ENCODE measurements at regions not wholly inside any gene's neighbourhood (a gene's known extent, or its start where the extent isn't known, plus 50 kb on each side); places are given as distances from the start of the nearest gene placed in this dataset.

- no peak overlapping the region for H3K4me3 ChIP-seq (ENCODE audit: low read length)
- ChIA-PET CTCF (interaction anchor here (0.6 kb wide), 1 partner anchor 290 kb away, joined by 3 read pairs; no protein-coding TSS in a partner anchor), POLR2A (no interaction called here)
- no peaks in the 10 kb centered on the region for H3K36me3 ChIP-seq (ENCODE audit: insufficient read depth, low read length)
- H3K4me1 ChIP-seq (ENCODE audit: insufficient read depth, low read length): no peaks in the 10 kb centered on the region
- no peaks in the 10 kb centered on the region for H3K27me3 ChIP-seq (ENCODE audit: control insufficient read depth in 1 of 2, insufficient read depth in 2 of 2, low read length in 2 of 2)
- intact Hi-C loops (cut with DNase I, micrococcal nuclease): no loop called here
- no peak overlapping the region for H3K27ac Mint-ChIP-seq
- ATAC-seq (ENCODE audit: poor library complexity) (no peak), DNase-seq (no peak)
- no peaks in the 10 kb centered on the region for H3K4me1 Mint-ChIP-seq (ENCODE audit: low read depth)
- peaks cover 2% of the 10 kb centered on the region for H3K9me3 Mint-ChIP-seq
- no peaks in the 10 kb centered on the region for H3K36me3 Mint-ChIP-seq (ENCODE audit: low read depth)
- no peaks in the 10 kb centered on the region for H3K27me3 Mint-ChIP-seq
- TF ChIP-seq CTCF (IDR thresholded peaks at IDR 0.05): no peak
- H3K9me3 ChIP-seq (ENCODE audit: control insufficient read depth in 1 of 2, insufficient read depth in 1 of 2, low read length in 2 of 2): peaks cover 0 to 4% of the 10 kb centered on the region in 2 experiments
- no peak overlapping the region for H3K27ac ChIP-seq (ENCODE audit: low read depth in 1 of 2, low read length in 2 of 2)
- no peak overlapping the region for H3K4me3 Mint-ChIP-seq
These were observed 210.6 kb upstream of the SOX4 start for GRCh38 chr6:21382821-21383449.

GRCh38 chr6:21383450-21384085 is 210.0 kb upstream of the SOX4 start:
- H3K27me3 Mint-ChIP-seq: no peaks in the 10 kb centered on the region
- H3K9me3 Mint-ChIP-seq: peaks cover 2% of the 10 kb centered on the region
- H3K27me3 ChIP-seq (ENCODE audit: control insufficient read depth in 1 of 2, insufficient read depth in 2 of 2, low read length in 2 of 2): no peaks in the 10 kb centered on the region
- H3K4me3 ChIP-seq (ENCODE audit: low read length): no peak overlapping the region
- no peaks in the 10 kb centered on the region for H3K36me3 ChIP-seq (ENCODE audit: insufficient read depth, low read length)
- intact Hi-C loops (cut with DNase I, micrococcal nuclease): no loop called here
- no peaks in the 10 kb centered on the region for H3K4me1 Mint-ChIP-seq (ENCODE audit: low read depth)
- ATAC-seq (ENCODE audit: poor library complexity): no peak
- no peak overlapping the region for H3K4me3 Mint-ChIP-seq
- no peak for TF ChIP-seq CTCF (IDR thresholded peaks at IDR 0.05)
- no peaks in the 10 kb centered on the region for H3K36me3 Mint-ChIP-seq (ENCODE audit: low read depth)
- no peak overlapping the region for H3K27ac Mint-ChIP-seq
- ChIA-PET CTCF (interaction anchor here (0.6 kb wide), 1 partner anchor 289 kb away, joined by 3 read pairs; no protein-coding TSS in a partner anchor), POLR2A (no interaction called here)
- no peak overlapping the region for H3K27ac ChIP-seq (ENCODE audit: low read depth in 1 of 2, low read length in 2 of 2)
- peaks cover 0 to 4% of the 10 kb centered on the region in 2 experiments for H3K9me3 ChIP-seq (ENCODE audit: control insufficient read depth in 1 of 2, insufficient read depth in 1 of 2, low read length in 2 of 2)
- no peaks in the 10 kb centered on the region for H3K4me1 ChIP-seq (ENCODE audit: insufficient read depth, low read length)
- DNase-seq: no peak

- no peaks in the 10 kb centered on the region for H3K36me3 Mint-ChIP-seq (ENCODE audit: low read depth)
- TF ChIP-seq CTCF (IDR thresholded peaks at IDR 0.05): no peak
- Histone ChIP-seq H3K4me3 (ENCODE audit: low read length) (no peak overlapping the region), H3K36me3 (ENCODE audit: insufficient read depth, low read length) (no peaks in the 10 kb centered on the region), H3K9me3 (ENCODE audit: control insufficient read depth in 1 of 2, insufficient read depth in 1 of 2, low read length in 2 of 2) (peaks cover 0 to 4% of the 10 kb centered on the region in 2 experiments), H3K4me1 (ENCODE audit: insufficient read depth, low read length) (no peaks in the 10 kb centered on the region), H3K27me3 (ENCODE audit: control insufficient read depth in 1 of 2, insufficient read depth in 2 of 2, low read length in 2 of 2) (no peaks in the 10 kb centered on the region), H3K27ac (ENCODE audit: low read depth in 1 of 2, low read length in 2 of 2) (no peak overlapping the region)
- ChIA-PET POLR2A (no interaction called here), CTCF (no interaction called here)
- H3K27ac Mint-ChIP-seq: no peak overlapping the region
- intact Hi-C loops (cut with DNase I, micrococcal nuclease): no loop called here
- no peak overlapping the region for H3K4me3 Mint-ChIP-seq
- no peaks in the 10 kb centered on the region for H3K27me3 Mint-ChIP-seq
- peaks cover 2% of the 10 kb centered on the region for H3K9me3 Mint-ChIP-seq
- DNase-seq: no peak
- no peak for ATAC-seq (ENCODE audit: poor library complexity)
- no peaks in the 10 kb centered on the region for H3K4me1 Mint-ChIP-seq (ENCODE audit: low read depth)
These were observed 209.3 kb upstream of the SOX4 start for GRCh38 chr6:21384216-21384615.

All from CD4-positive, alpha-beta T cell (primary cell).